Activated CD4-positive, alpha-beta T cell treated with anti-CD3 and anti-CD28 coated beads, Interleukin-2, amount 10 ng/mL, durations not matched to agents 7 days and 5 days (primary cell): ENCODE measurements at regions not wholly inside any gene's neighbourhood (a gene's known extent, or its start where the extent isn't known, plus 50 kb on each side); places are given as distances from the start of the nearest gene placed in this dataset.
"Not testable (repeated sequence)": the region's sequence is repeated elsewhere in the genome, so short reads cannot be mapped to it uniquely, and the experiment has no call there.

Source experiments
- CTCF ChIA-PET: fragments of 350-600 bp; sonication (Branson Sonifier 250); formaldehyde crosslinking; loops from one replicate; lab custom pipeline; 2021; ENCODE audit warnings: antibody characterized with exemption; lab: Charles Lee
- POLR2A ChIA-PET: fragments of 350-600 bp; sonication (Branson Sonifier 250); formaldehyde crosslinking; loops from one replicate; lab custom pipeline; 2021; ENCODE audit warnings: antibody characterized with exemption; lab: Charles Lee
- DNase-seq: peaks from one replicate; pipeline ENCODE4 v3.0.0-alpha.2; 2020
- H3K27ac Mint-ChIP-seq: one replicate; pipeline ENCODE4 v1.8.0; 2021; ENCODE audit warnings: mild to moderate bottlenecking, moderate library complexity, mixed read lengths
- H3K27me3 Mint-ChIP-seq: one replicate; pipeline ENCODE4 v1.8.0; 2021; ENCODE audit warnings: mixed read lengths
- H3K36me3 Mint-ChIP-seq: one replicate; pipeline ENCODE4 v1.8.0; 2021; ENCODE audit warnings: low read depth, mixed read lengths
- H3K4me1 Mint-ChIP-seq: one replicate; pipeline ENCODE4 v1.8.0; 2021; ENCODE audit warnings: mixed read lengths
- H3K4me3 Mint-ChIP-seq: one replicate; pipeline ENCODE4 v1.8.0; 2021; ENCODE audit warnings: mild to moderate bottlenecking, moderate library complexity, mixed read lengths
- H3K9me3 Mint-ChIP-seq: one replicate; pipeline ENCODE4 v1.8.0; 2021; ENCODE audit warnings: mixed read lengths
- microRNA-seq: library from miRNA; unstranded; fragments of <30 nt; microRNA quantifications from one replicate; pipeline ENCODE4 v1.2.0, GENCODE V29; 2021; ENCODE audit warnings: borderline microRNAs expressed, borderline replicate concordance

GRCh38 chr6:27195547-27195946 is 52.0 kb upstream of the PRSS16 start:
- H3K4me1 Mint-ChIP-seq, H3K36me3 Mint-ChIP-seq, H3K27me3 Mint-ChIP-seq, H3K4me3 Mint-ChIP-seq, POLR2A ChIA-PET, H3K9me3 Mint-ChIP-seq, H3K27ac Mint-ChIP-seq, DNase-seq: not testable (repeated sequence)
- CTCF ChIA-PET = interaction anchor here (1.5 kb wide), 1 partner anchor 577 kb away, joined by 4 read pairs; no protein-coding TSS in a partner anchor

Small RNA genes in the stretch of these regions (microRNA-seq; reads per million reads assigned to microRNA genes)
- 6.7 reads per million, percentile 34 among the genes with 10 or more reads in this experiment for gene MIR3143
